ENCODE measurements at regions not wholly inside any gene's neighbourhood (a gene's known extent, or its start where the extent isn't known, plus 50 kb on each side); places are given as distances from the start of the nearest gene placed in this dataset.

DNA sequence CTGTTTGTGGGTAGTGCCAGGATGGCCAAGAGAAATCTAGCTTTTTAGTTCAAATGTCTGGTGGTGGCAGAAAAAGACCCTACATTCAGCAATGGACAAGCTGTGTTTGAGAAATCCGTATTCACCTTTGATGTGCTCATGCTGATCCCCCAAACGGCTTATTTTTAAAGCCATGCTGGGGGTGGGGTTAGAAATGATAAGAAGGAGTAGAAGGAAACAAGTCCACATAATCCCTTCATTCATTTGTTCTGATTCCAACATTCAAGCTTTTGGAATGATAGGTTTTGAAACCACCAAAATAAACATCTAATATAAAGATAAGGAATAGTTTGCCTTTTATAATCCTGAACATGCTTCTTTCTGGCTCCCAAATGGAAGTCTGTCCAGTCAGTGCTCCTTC, 92.0 kb upstream of the DKK2 start:
- TF ChIP-seq POLR2A (IDR thresholded peaks at IDR 0.05; ENCODE audit: borderline replicate concordance, extremely low read depth, insufficient read depth, insufficient read length) (no peak), REST (IDR thresholded peaks at IDR 0.05; ENCODE audit: low read depth) (no peak), CTCF (IDR thresholded peaks at IDR 0.05 in 2 of 3, conservative IDR thresholded peaks at IDR 0.05 in 1 of 3; ENCODE audit: borderline replicate concordance in 1 of 3, insufficient read depth in 1 of 3, low read depth in 2 of 3, low read length in 2 of 3) (no peak)
